Breast epithelium (tissue), 3 donors: ENCODE measurements at regions not wholly inside any gene's neighbourhood (a gene's known extent, or its start where the extent isn't known, plus 50 kb on each side); places are given as distances from the start of the nearest gene placed in this dataset.

ENCODE experiments used
- POLR2AphosphoS5 ChIP-seq, 3 donors: sonication (generic); formaldehyde crosslinking; IDR thresholded peaks; one replicate each; pipeline ENCODE4 v1.6.1; 2017; ENCODE audit warnings: antibody characterized with exemption in 3 of 3
- TF ChIP-seq, protein P1 (sequence below), 3 donors: fragments of 450-650 bp; IDR thresholded peaks; one replicate each; pipeline ENCODE4 v1.5.1; 2016 to 2017; ENCODE audit warnings: antibody characterized with exemption in 3 of 3, mild to moderate bottlenecking in 3 of 3, moderate library complexity in 3 of 3

DNA sequence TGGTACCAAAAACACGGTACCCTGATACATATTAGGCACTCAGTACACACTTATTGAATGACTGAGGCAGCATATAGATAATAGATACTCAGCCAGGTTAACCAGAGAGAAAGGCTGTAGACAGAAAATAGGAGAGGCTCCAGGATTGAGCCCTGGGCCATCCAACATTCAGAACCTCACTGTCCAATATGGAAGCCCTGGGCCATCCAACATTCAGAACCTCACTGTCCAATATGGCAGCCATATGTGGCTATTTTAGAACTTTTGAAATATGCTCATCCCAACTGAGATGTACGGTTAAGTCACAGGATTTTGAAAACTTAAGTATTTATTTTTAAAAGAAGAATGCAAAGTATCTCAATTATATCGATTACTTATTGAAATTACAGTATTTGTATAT is 142.5 kb upstream of the ID4 start:
- TF ChIP-seq, protein P1, sequence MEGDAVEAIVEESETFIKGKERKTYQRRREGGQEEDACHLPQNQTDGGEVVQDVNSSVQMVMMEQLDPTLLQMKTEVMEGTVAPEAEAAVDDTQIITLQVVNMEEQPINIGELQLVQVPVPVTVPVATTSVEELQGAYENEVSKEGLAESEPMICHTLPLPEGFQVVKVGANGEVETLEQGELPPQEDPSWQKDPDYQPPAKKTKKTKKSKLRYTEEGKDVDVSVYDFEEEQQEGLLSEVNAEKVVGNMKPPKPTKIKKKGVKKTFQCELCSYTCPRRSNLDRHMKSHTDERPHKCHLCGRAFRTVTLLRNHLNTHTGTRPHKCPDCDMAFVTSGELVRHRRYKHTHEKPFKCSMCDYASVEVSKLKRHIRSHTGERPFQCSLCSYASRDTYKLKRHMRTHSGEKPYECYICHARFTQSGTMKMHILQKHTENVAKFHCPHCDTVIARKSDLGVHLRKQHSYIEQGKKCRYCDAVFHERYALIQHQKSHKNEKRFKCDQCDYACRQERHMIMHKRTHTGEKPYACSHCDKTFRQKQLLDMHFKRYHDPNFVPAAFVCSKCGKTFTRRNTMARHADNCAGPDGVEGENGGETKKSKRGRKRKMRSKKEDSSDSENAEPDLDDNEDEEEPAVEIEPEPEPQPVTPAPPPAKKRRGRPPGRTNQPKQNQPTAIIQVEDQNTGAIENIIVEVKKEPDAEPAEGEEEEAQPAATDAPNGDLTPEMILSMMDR (IDR thresholded peaks at IDR 0.05): no peak
- TF ChIP-seq POLR2AphosphoS5 (IDR thresholded peaks at IDR 0.05): no peak
